K562 (cell line): ENCODE measurements at regions not wholly inside any gene's neighbourhood (a gene's known extent, or its start where the extent isn't known, plus 50 kb on each side); places are given as distances from the start of the nearest gene placed in this dataset.

Experiments used
- CREB1 ChIP-seq, 2 experiments: sonication (generic) in 1 of 2; formaldehyde crosslinking in 1 of 2; IDR thresholded peaks; 2 replicates each; pipeline versions ENCODE4 v1.6.1 to v1.8.0; 2012 to 2022; ENCODE audit warnings: inconsistent platforms in 1 of 2, mild to moderate bottlenecking in 1 of 2, missing genetic modification reagents in 1 of 2, moderate library complexity in 1 of 2
- CTCF ChIP-seq, 3 experiments: IDR thresholded peaks in 2 of 3; conservative IDR thresholded peaks in 1 of 3; 2 replicates each; pipeline ENCODE4 v1.5.1; 2011 to 2012; ENCODE audit warnings: low read length in 3 of 3, mild to moderate bottlenecking in 3 of 3, control low read depth in 2 of 3, improper control_type of control experiment in 1 of 3, inconsistent platforms in 1 of 3, low read depth in 1 of 3, mixed read lengths in 1 of 3, moderate library complexity in 1 of 3; ENCODE audit not compliant: insufficient read depth in 2 of 3
- GTF2F1 ChIP-seq: IDR thresholded peaks from 2 replicates; pipeline ENCODE4 v1.6.1; 2011; ENCODE audit warnings: low read depth, low read length, improper control_type of control experiment
- POLR2A ChIP-seq: fragments of 450-650 bp; conservative IDR thresholded peaks from 2 replicates; pipeline ENCODE4 v1.6.1; 2016
- SMC3 ChIP-seq: conservative IDR thresholded peaks from 2 replicates; pipeline ENCODE4 v1.6.1; 2011; ENCODE audit warnings: low read depth, low read length, improper control_type of control experiment; ENCODE audit not compliant: insufficient read depth
- SREBF2 ChIP-seq: sonication (generic); formaldehyde crosslinking; IDR thresholded peaks from 2 replicates; pipeline ENCODE4 v1.4.0; 2020; ENCODE audit warnings: mild to moderate bottlenecking, missing genetic modification reagents
- SRF ChIP-seq, 2 experiments: fragments of 250-450, 450-650 bp in 1 of 2; sonication (Bioruptor Pico) in 1 of 2; sonication (generic) in 1 of 2; formaldehyde crosslinking; IDR thresholded peaks; 2 replicates each; pipeline versions ENCODE4 v1.5.0 to v1.5.1; 2020 to 2022; ENCODE audit warnings: mild to moderate bottlenecking in 1 of 2, missing genetic modification reagents in 1 of 2
- TGIF2 ChIP-seq: sonication (generic); formaldehyde crosslinking; IDR thresholded peaks from 2 replicates; pipeline ENCODE4 v1.8.1; 2022; ENCODE audit warnings: mild to moderate bottlenecking, missing genetic modification reagents, moderate library complexity
- ZNF274 ChIP-seq: IDR thresholded peaks from 2 replicates; pipeline ENCODE4 v1.6.1; 2011; ENCODE audit warnings: low read depth, mild to moderate bottlenecking, low read length, moderate library complexity, borderline replicate concordance
- ZNF282 ChIP-seq: sonication (generic); formaldehyde crosslinking; IDR thresholded peaks from 2 replicates; pipeline ENCODE4 v1.8.1; 2023; ENCODE audit warnings: missing genetic modification reagents
- TF ChIP-seq, protein P1 (sequence below): fragments of 250-450 bp; sonication (Bioruptor Pico); IDR thresholded peaks from 2 replicates; pipeline ENCODE4 v1.8.0; 2021; ENCODE audit warnings: moderate library complexity, mild to moderate bottlenecking, inconsistent platforms

- TF ChIP-seq ZNF282 (no peak), CTCF (IDR thresholded peaks at IDR 0.05 in 2 of 3, conservative IDR thresholded peaks at IDR 0.05 in 1 of 3; ENCODE audit: insufficient read depth in 2 of 3, low read depth in 1 of 3, low read length in 3 of 3) (no peak), TGIF2 (CRISPR knock-in tag) (no peak), SRF (CRISPR knock-in tag; IDR thresholded peaks at IDR 0.05) (no peak), SMC3 (no peak), GTF2F1 (no peak), POLR2A (no peak), ZNF274 (no peak), CREB1 (IDR thresholded peaks at IDR 0.05) (no peak), CREB1 (CRISPR knock-in tag; IDR thresholded peaks at IDR 0.05) (no peak), SREBF2 (CRISPR knock-in tag) (no peak)
- TF ChIP-seq, protein P1, sequence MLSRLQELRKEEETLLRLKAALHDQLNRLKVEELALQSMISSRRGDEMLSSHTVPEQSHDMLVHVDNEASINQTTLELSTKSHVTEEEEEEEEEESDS (CRISPR knock-in tag) = no peak
Measured at GRCh38 chr18:30333310-30333709, 709.2 kb downstream of the DSC3 start.
